ENCODE measurements at regions not wholly inside any gene's neighbourhood (a gene's known extent, or its start where the extent isn't known, plus 50 kb on each side); places are given as distances from the start of the nearest gene placed in this dataset.

GRCh38 chr12:17372508-17372907, 717.5 kb downstream of the RERGL start:
- no peaks in the 10 kb centered on the region for H3K9me3 ChIP-seq
- no peaks in the 10 kb centered on the region for H3K27me3 ChIP-seq (replicated peaks; ENCODE audit: insufficient read depth)
- H3K4me1 ChIP-seq (ENCODE audit: control insufficient read depth in 1 of 2, low read depth in 2 of 2), result no peaks in the 10 kb centered on the region
- H3K36me3 ChIP-seq, result no peaks in the 10 kb centered on the region
- H3K4me3 ChIP-seq, result no peak overlapping the region
- TF ChIP-seq CTCF (IDR thresholded peaks at IDR 0.05), result no peak
- DNase-seq (ENCODE audit: low spot score), result no peak
- no peak overlapping the region for H3K27ac ChIP-seq
- ATAC-seq (ENCODE audit: insufficient number of reproducible peaks, low FRiP score, low read depth), result no peak

GRCh38 chr12:17371491-17372215, 718.3 kb downstream of the RERGL start:
- DNase-seq (ENCODE audit: low spot score) (no peak), ATAC-seq (ENCODE audit: insufficient number of reproducible peaks, low FRiP score, low read depth) (no peak)
- Histone ChIP-seq H3K27me3 (replicated peaks; ENCODE audit: insufficient read depth) (no peaks in the 10 kb centered on the region), H3K4me3 (no peak overlapping the region), H3K9me3 (no peaks in the 10 kb centered on the region), H3K4me1 (ENCODE audit: control insufficient read depth in 1 of 2, low read depth in 2 of 2) (no peaks in the 10 kb centered on the region), H3K36me3 (no peaks in the 10 kb centered on the region), H3K27ac (no peak overlapping the region)
- TF ChIP-seq CTCF (IDR thresholded peaks at IDR 0.05), result no peak

- Histone ChIP-seq H3K27me3 (replicated peaks; ENCODE audit: insufficient read depth) (no peaks in the 10 kb centered on the region), H3K4me1 (ENCODE audit: control insufficient read depth in 1 of 2, low read depth in 2 of 2) (no peaks in the 10 kb centered on the region), H3K36me3 (no peaks in the 10 kb centered on the region), H3K27ac (no peak overlapping the region), H3K4me3 (no peak overlapping the region), H3K9me3 (no peaks in the 10 kb centered on the region)
- DNase-seq (ENCODE audit: low spot score) (no peak), ATAC-seq (ENCODE audit: insufficient number of reproducible peaks, low FRiP score, low read depth) (no peak)
- no peak for TF ChIP-seq CTCF (IDR thresholded peaks at IDR 0.05)
Measured at GRCh38 chr12:17370621-17371020, 719.4 kb downstream of the RERGL start.

GRCh38 chr12:17369556-17369955, 720.4 kb downstream of the RERGL start:
- H3K27me3 ChIP-seq (replicated peaks; ENCODE audit: insufficient read depth), result no peaks in the 10 kb centered on the region
- H3K27ac ChIP-seq, result no peak overlapping the region
- no peaks in the 10 kb centered on the region for H3K36me3 ChIP-seq
- H3K4me3 ChIP-seq, result no peak overlapping the region
- ATAC-seq (ENCODE audit: insufficient number of reproducible peaks, low FRiP score, low read depth), result no peak
- no peaks in the 10 kb centered on the region for H3K4me1 ChIP-seq (ENCODE audit: control insufficient read depth in 1 of 2, low read depth in 2 of 2)
- DNase-seq (ENCODE audit: low spot score), result no peak
- H3K9me3 ChIP-seq, result no peaks in the 10 kb centered on the region
- TF ChIP-seq CTCF (IDR thresholded peaks at IDR 0.05), result no peak

- ATAC-seq (ENCODE audit: insufficient number of reproducible peaks, low FRiP score, low read depth) (no peak), DNase-seq (ENCODE audit: low spot score) (no peak)
- Histone ChIP-seq H3K4me3 (no peak overlapping the region), H3K4me1 (ENCODE audit: control insufficient read depth in 1 of 2, low read depth in 2 of 2) (no peaks in the 10 kb centered on the region), H3K27me3 (replicated peaks; ENCODE audit: insufficient read depth) (no peaks in the 10 kb centered on the region), H3K36me3 (no peaks in the 10 kb centered on the region), H3K9me3 (no peaks in the 10 kb centered on the region), H3K27ac (no peak overlapping the region)
- TF ChIP-seq CTCF (IDR thresholded peaks at IDR 0.05), result no peak
Measured at GRCh38 chr12:17361224-17361623, 728.8 kb downstream of the RERGL start.
